ENCODE measurements at regions not wholly inside any gene's neighbourhood (a gene's known extent, or its start where the extent isn't known, plus 50 kb on each side); places are given as distances from the start of the nearest gene placed in this dataset.

- TF ChIP-seq POLR2AphosphoS5 (IDR thresholded peaks at IDR 0.05): no peak
- TF ChIP-seq CTCF (IDR thresholded peaks at IDR 0.05): no peak
Measured at GRCh38 chr21:15430023-15430422, 299.8 kb upstream of the USP25 start.

Data from suprapubic skin (tissue), 3 donors.